Stimulated activated naive CD8-positive, alpha-beta T cell treated with anti-CD3 and anti-CD28 coated beads, Interleukin-15, amount 100 ng/mL, for 72 hours (primary cell): ENCODE measurements at regions not wholly inside any gene's neighbourhood (a gene's known extent, or its start where the extent isn't known, plus 50 kb on each side); places are given as distances from the start of the nearest gene placed in this dataset.
"Not testable (repeated sequence)": the region's sequence is repeated elsewhere in the genome, so short reads cannot be mapped to it uniquely, and the experiment has no call there.

Source experiments
- ATAC-seq: fragments of 150-1000 bp; cut with Tn5 transposase; 2 replicates; pipeline ENCODE4 v1.10.0; 2021; ENCODE audit warnings: mild to moderate bottlenecking, moderate library complexity
- DNase-seq, 2 donors: peaks; one replicate each; pipeline ENCODE4 v3.0.0; 2021 to 2022
- H3K27ac Mint-ChIP-seq, 2 donors: one replicate each; pipeline ENCODE4 v1.8.0; 2022; ENCODE audit warnings: mild to moderate bottlenecking in 2 of 2, mixed read lengths in 2 of 2, moderate library complexity in 2 of 2
- H3K27me3 Mint-ChIP-seq: one replicate; pipeline ENCODE4 v1.8.0; 2022; ENCODE audit warnings: mixed read lengths
- H3K4me1 Mint-ChIP-seq: one replicate; pipeline ENCODE4 v1.8.0; 2022; ENCODE audit warnings: mild to moderate bottlenecking, mixed read lengths
- H3K4me3 Mint-ChIP-seq, 2 donors: one replicate each; pipeline ENCODE4 v1.8.0; 2022; ENCODE audit warnings: mild to moderate bottlenecking in 2 of 2, mixed read lengths in 2 of 2, moderate library complexity in 1 of 2
- H3K9me3 Mint-ChIP-seq, 2 donors: one replicate each; pipeline ENCODE4 v1.8.0; 2022; ENCODE audit warnings: mixed read lengths in 2 of 2

- no peak overlapping the region for H3K4me3 Mint-ChIP-seq
- DNase-seq (no peak), ATAC-seq (no peak)
- H3K27ac Mint-ChIP-seq = no peak overlapping the region
- no peaks in the 10 kb centered on the region for H3K4me1 Mint-ChIP-seq
- peaks cover 37% of the 10 kb centered on the region for H3K27me3 Mint-ChIP-seq
- H3K9me3 Mint-ChIP-seq = no peaks in the 10 kb centered on the region
These were observed 342.8 kb downstream of the ICE1 start for GRCh38 chr5:5765066-5765850.

- Mint-ChIP-seq H3K27ac (no peak overlapping the region), H3K9me3 (no peaks in the 10 kb centered on the region), H3K4me1 (no peaks in the 10 kb centered on the region), H3K4me3 (no peak overlapping the region), H3K27me3 (peaks cover 37% of the 10 kb centered on the region)
- DNase-seq (no peak), ATAC-seq (no peak)
These were observed 341.8 kb downstream of the ICE1 start for GRCh38 chr5:5764246-5764645.

- DNase-seq = no peak
- ATAC-seq = no peak
- no peak overlapping the region for H3K4me3 Mint-ChIP-seq
- H3K27me3 Mint-ChIP-seq = peaks cover 7% of the 10 kb centered on the region
- peaks cover 0 to 6% of the 10 kb centered on the region in 2 donors for H3K9me3 Mint-ChIP-seq
- H3K27ac Mint-ChIP-seq = no peak overlapping the region
- H3K4me1 Mint-ChIP-seq = no peaks in the 10 kb centered on the region
These were observed 334.3 kb downstream of the ICE1 start for GRCh38 chr5:5756762-5757161.

GRCh38 chr5:5755888-5756287 is 333.4 kb downstream of the ICE1 start:
- H3K9me3 Mint-ChIP-seq = peaks cover 0 to 6% of the 10 kb centered on the region in 2 donors
- no peaks in the 10 kb centered on the region for H3K4me1 Mint-ChIP-seq
- no peak overlapping the region for H3K4me3 Mint-ChIP-seq
- H3K27ac Mint-ChIP-seq = no peak overlapping the region
- no peaks in the 10 kb centered on the region for H3K27me3 Mint-ChIP-seq
- ATAC-seq (no peak), DNase-seq (no peak)

- no peaks in the 10 kb centered on the region for H3K4me1 Mint-ChIP-seq
- DNase-seq (no peak), ATAC-seq (no peak)
- H3K27me3 Mint-ChIP-seq = peaks cover 5% of the 10 kb centered on the region
- H3K4me3 Mint-ChIP-seq = no peak overlapping the region
- peak overlapping the region in 1 of 2 donors; percentile 10 for H3K27ac Mint-ChIP-seq
- H3K9me3 Mint-ChIP-seq = peaks cover 0 to 6% of the 10 kb centered on the region in 2 donors
These were observed 330.4 kb downstream of the ICE1 start for GRCh38 chr5:5752844-5753243.

GRCh38 chr5:5751987-5752386 is 329.5 kb downstream of the ICE1 start:
- no peak for ATAC-seq
- H3K27ac Mint-ChIP-seq = no peak overlapping the region
- H3K9me3 Mint-ChIP-seq = peaks cover 0 to 6% of the 10 kb centered on the region in 2 donors
- H3K4me1 Mint-ChIP-seq = no peaks in the 10 kb centered on the region
- no peak for DNase-seq
- H3K4me3 Mint-ChIP-seq = no peak overlapping the region
- H3K27me3 Mint-ChIP-seq = peaks cover 5% of the 10 kb centered on the region

- Mint-ChIP-seq H3K4me3 (no peak overlapping the region), H3K4me1 (no peaks in the 10 kb centered on the region), H3K27ac (no peak overlapping the region)
These were observed 329.0 kb downstream of the ICE1 start for GRCh38 chr5:5751498-5751897.

GRCh38 chr5:5741418-5741817 is 318.9 kb downstream of the ICE1 start:
- Mint-ChIP-seq H3K27me3 (no peaks in the 10 kb centered on the region), H3K9me3 (peaks cover 21 to 25% of the 10 kb centered on the region in 2 donors), H3K27ac (no peak overlapping the region), H3K4me3 (no peak overlapping the region), H3K4me1 (no peaks in the 10 kb centered on the region)
- no peak for DNase-seq
- no peak for ATAC-seq

More at GRCh38 chr5:5751498-5751897, 329.0 kb downstream of the ICE1 start:
- ATAC-seq (no peak), DNase-seq (no peak)
- H3K27me3 Mint-ChIP-seq = peaks cover 5% of the 10 kb centered on the region
- peaks cover 0 to 6% of the 10 kb centered on the region in 2 donors for H3K9me3 Mint-ChIP-seq

- H3K4me3 Mint-ChIP-seq = no peak overlapping the region
- H3K27me3 Mint-ChIP-seq = peaks cover 18% of the 10 kb centered on the region
- peaks cover 8 to 18% of the 10 kb centered on the region in 2 donors for H3K9me3 Mint-ChIP-seq
- no peak for DNase-seq
- no peak for ATAC-seq
- no peak overlapping the region for H3K27ac Mint-ChIP-seq
- no peaks in the 10 kb centered on the region for H3K4me1 Mint-ChIP-seq
These were observed 317.0 kb downstream of the ICE1 start for GRCh38 chr5:5739490-5739945.

- Mint-ChIP-seq H3K9me3 (peaks cover 6 to 14% of the 10 kb centered on the region in 2 donors), H3K4me1 (no peaks in the 10 kb centered on the region), H3K4me3 (no peak overlapping the region), H3K27ac (no peak overlapping the region), H3K27me3 (peaks cover 19% of the 10 kb centered on the region)
- DNase-seq = no peak
- no peak for ATAC-seq
These were observed 316.5 kb downstream of the ICE1 start for GRCh38 chr5:5738797-5739489.

- no peak for DNase-seq
- no peak for ATAC-seq
- H3K4me3 Mint-ChIP-seq = no peak overlapping the region
- H3K27me3 Mint-ChIP-seq = peaks cover 19% of the 10 kb centered on the region
- H3K27ac Mint-ChIP-seq = no peak overlapping the region
- H3K9me3 Mint-ChIP-seq = peaks cover 0 to 8% of the 10 kb centered on the region in 2 donors
- no peaks in the 10 kb centered on the region for H3K4me1 Mint-ChIP-seq
These were observed 313.5 kb downstream of the ICE1 start for GRCh38 chr5:5736007-5736406.

- H3K9me3 Mint-ChIP-seq, DNase-seq, H3K4me3 Mint-ChIP-seq, H3K27ac Mint-ChIP-seq, ATAC-seq, H3K4me1 Mint-ChIP-seq: not testable (repeated sequence)
- peaks cover 19% of the 10 kb centered on the region for H3K27me3 Mint-ChIP-seq
These were observed 310.6 kb downstream of the ICE1 start for GRCh38 chr5:5733058-5733457.

GRCh38 chr5:5726401-5726800 is 303.9 kb downstream of the ICE1 start:
- ATAC-seq (no peak), DNase-seq (no peak)
- Mint-ChIP-seq H3K4me3 (no peak overlapping the region), H3K9me3 (peaks cover 0 to 5% of the 10 kb centered on the region in 2 donors), H3K4me1 (no peaks in the 10 kb centered on the region), H3K27me3 (peaks cover 13% of the 10 kb centered on the region), H3K27ac (peak overlapping the region in 1 of 2 donors; percentile 84)

GRCh38 chr5:5721881-5722280 is 299.4 kb downstream of the ICE1 start:
- DNase-seq = no peak
- no peak overlapping the region for H3K4me3 Mint-ChIP-seq
- ATAC-seq = no peak

GRCh38 chr5:5719292-5719691 is 296.8 kb downstream of the ICE1 start:
- no peak for DNase-seq
- no peak for ATAC-seq
- Mint-ChIP-seq H3K27me3 (peaks cover 15% of the 10 kb centered on the region), H3K4me3 (no peak overlapping the region), H3K9me3 (peaks cover 0 to 12% of the 10 kb centered on the region in 2 donors), H3K4me1 (no peaks in the 10 kb centered on the region), H3K27ac (no peak overlapping the region)

More at GRCh38 chr5:5721881-5722280, 299.4 kb downstream of the ICE1 start:
- H3K4me1 Mint-ChIP-seq = no peaks in the 10 kb centered on the region
- H3K27me3 Mint-ChIP-seq = peaks cover 9% of the 10 kb centered on the region
- no peak overlapping the region for H3K27ac Mint-ChIP-seq
- H3K9me3 Mint-ChIP-seq = peaks cover 0 to 5% of the 10 kb centered on the region in 2 donors

- DNase-seq (no peak), ATAC-seq (no peak)
- H3K4me1 Mint-ChIP-seq = no peaks in the 10 kb centered on the region
- H3K9me3 Mint-ChIP-seq = peaks cover 0 to 13% of the 10 kb centered on the region in 2 donors
- peaks cover 15% of the 10 kb centered on the region for H3K27me3 Mint-ChIP-seq
- no peak overlapping the region for H3K27ac Mint-ChIP-seq
- no peak overlapping the region for H3K4me3 Mint-ChIP-seq
These were observed 294.2 kb downstream of the ICE1 start for GRCh38 chr5:5716665-5717064.
